ENCODE measurements at regions not wholly inside any gene's neighbourhood (a gene's known extent, or its start where the extent isn't known, plus 50 kb on each side); places are given as distances from the start of the nearest gene placed in this dataset.

- H3K4me3 ChIP-seq (ENCODE audit: low read depth, low read length): no peak overlapping the region
- TF ChIP-seq CTCF (IDR thresholded peaks at IDR 0.05; ENCODE audit: insufficient read depth, low read length, missing control alignments): no peak
- POLR2A ChIA-PET: no interaction called here
- DNase-seq (ENCODE audit: low read depth, low spot score): no peak
- CTCF ChIA-PET: interaction anchor here (1.8 kb wide), 1 partner anchor 521 kb away, joined by 4 read pairs; no protein-coding TSS in a partner anchor
Measured at GRCh38 chr10:117720931-117721835, 178.6 kb downstream of the EMX2 start.

- TF ChIP-seq CTCF (IDR thresholded peaks at IDR 0.05; ENCODE audit: insufficient read depth, low read length, missing control alignments): no peak
- H3K4me3 ChIP-seq (ENCODE audit: low read depth, low read length): no peak overlapping the region
- ChIA-PET POLR2A (no interaction called here), CTCF (interaction anchor here (1.8 kb wide), 1 partner anchor 521 kb away, joined by 4 read pairs; no protein-coding TSS in a partner anchor)
- DNase-seq (ENCODE audit: low read depth, low spot score): no peak
Measured at GRCh38 chr10:117721873-117722272, 179.3 kb downstream of the EMX2 start.

- DNase-seq (ENCODE audit: low read depth, low spot score): no peak
- ChIA-PET POLR2A (no interaction called here), CTCF (no interaction called here)
- no peak for TF ChIP-seq CTCF (IDR thresholded peaks at IDR 0.05; ENCODE audit: insufficient read depth, low read length, missing control alignments)
- no peak overlapping the region for H3K4me3 ChIP-seq (ENCODE audit: low read depth, low read length)
Measured at GRCh38 chr10:117723343-117723742, 180.8 kb downstream of the EMX2 start.

- H3K4me3 ChIP-seq (ENCODE audit: low read depth, low read length): no peak overlapping the region
- DNase-seq (ENCODE audit: low read depth, low spot score): no peak
- ChIA-PET CTCF (interaction anchor here (1.0 kb wide), 1 partner anchor 16 kb away, joined by 3 read pairs; no protein-coding TSS in a partner anchor), POLR2A (no interaction called here)
- TF ChIP-seq CTCF (IDR thresholded peaks at IDR 0.05; ENCODE audit: insufficient read depth, low read length, missing control alignments): no peak
Measured at GRCh38 chr10:117725993-117726392, 183.4 kb downstream of the EMX2 start.

GRCh38 chr10:117726596-117727295, 184.2 kb downstream of the EMX2 start:
- no peak overlapping the region for H3K4me3 ChIP-seq (ENCODE audit: low read depth, low read length)
- CTCF ChIA-PET: interaction anchor here (1.0 kb wide), 1 partner anchor 17 kb away, joined by 3 read pairs; no protein-coding TSS in a partner anchor
- no peak for DNase-seq (ENCODE audit: low read depth, low spot score)
- no peak for TF ChIP-seq CTCF (IDR thresholded peaks at IDR 0.05; ENCODE audit: insufficient read depth, low read length, missing control alignments)
- POLR2A ChIA-PET: no interaction called here

- DNase-seq (ENCODE audit: low read depth, low spot score): no peak
- TF ChIP-seq CTCF (IDR thresholded peaks at IDR 0.05; ENCODE audit: insufficient read depth, low read length, missing control alignments): no peak
- CTCF ChIA-PET: no interaction called here
- no peak overlapping the region for H3K4me3 ChIP-seq (ENCODE audit: low read depth, low read length)
- POLR2A ChIA-PET: no interaction called here
Measured at GRCh38 chr10:117727421-117727820, 184.9 kb downstream of the EMX2 start.

Measured in AG04449 (cell line).